ENCODE measurements at regions not wholly inside any gene's neighbourhood (a gene's known extent, or its start where the extent isn't known, plus 50 kb on each side); places are given as distances from the start of the nearest gene placed in this dataset.

DNA sequence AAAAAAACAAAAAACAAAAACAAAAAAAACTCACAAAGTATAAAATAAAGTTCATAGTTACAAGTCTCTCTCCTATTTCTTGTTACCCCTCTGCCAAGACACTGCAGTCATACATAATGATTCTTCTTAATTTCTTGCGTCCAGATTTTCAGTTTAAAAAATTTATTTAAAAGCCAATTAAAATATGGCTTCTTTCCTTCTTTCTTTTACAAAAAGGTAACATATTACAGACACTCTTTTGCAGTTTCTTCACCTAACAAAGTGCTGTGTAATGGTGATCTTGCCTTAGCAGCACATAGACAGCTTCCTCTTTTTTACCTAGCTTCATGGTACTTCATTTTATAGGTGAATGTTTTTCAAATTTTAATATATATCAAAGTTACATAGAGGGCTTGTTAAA lies 136.1 kb upstream of the SGO1 start:
- POLR2A ChIA-PET = no interaction called here
- no peak overlapping the region for H3K4me2 ChIP-seq (ENCODE audit: low read length)
- CTCF ChIA-PET = no interaction called here
- TF ChIP-seq ZNF274 (IDR thresholded peaks at IDR 0.05; ENCODE audit: low read depth, low read length) = no peak
- TF ChIP-seq FOSL1 (IDR thresholded peaks at IDR 0.05; ENCODE audit: low read depth) = no peak
- no peak overlapping the region for H2AFZ ChIP-seq (ENCODE audit: low read depth, low read length, poor library complexity, severe bottlenecking)
- ATAC-seq (no peak), DNase-seq (ENCODE audit: low read depth, low spot score) (no peak)
- RAD21 ChIA-PET (ENCODE audit: low non-redundant PET in 1 of 2, low total read pairs in 2 of 2, uncharacterized antibody in 2 of 2, unreplicated experiment in 2 of 2) = no interaction called here
- no peaks in the 10 kb centered on the region for H3K79me2 ChIP-seq (ENCODE audit: insufficient read depth, low read length)
- no peaks in the 10 kb centered on the region for H3K9me3 ChIP-seq (ENCODE audit: control insufficient read depth in 1 of 2, insufficient read depth in 1 of 2, low read depth in 1 of 2, low read length in 2 of 2)
- BruUV-seq (replicated peaks) = no TSS peak
- no peak overlapping the region for H3K9ac ChIP-seq (ENCODE audit: low read length)
- no peaks in the 10 kb centered on the region for H3K27me3 ChIP-seq (ENCODE audit: insufficient read depth, low read length)
- no peaks in the 10 kb centered on the region for H3K36me3 ChIP-seq (ENCODE audit: control insufficient read depth in 1 of 2, insufficient read depth in 2 of 2, low read length in 2 of 2)
- intact Hi-C loops (cut with micrococcal nuclease) = no loop called here
- no peaks in the 10 kb centered on the region for H3K9me2 ChIP-seq (ENCODE audit: insufficient read depth)
- H3K4me3 ChIP-seq (replicated peaks in 1 of 2; ENCODE audit: low read depth in 1 of 2, low read length in 2 of 2) = no peak overlapping the region
- H3K27ac ChIP-seq (ENCODE audit: low read depth, low read length) = no peak overlapping the region
- H4K20me1 ChIP-seq (ENCODE audit: insufficient read depth) = no peaks in the 10 kb centered on the region
- H3K4me1 ChIP-seq (ENCODE audit: control insufficient read depth in 1 of 2, insufficient read depth in 2 of 2, low read length in 2 of 2) = no peaks in the 10 kb centered on the region

GRCh38 chr3:20321391-20322047 lies 135.5 kb upstream of the SGO1 start:
- Histone ChIP-seq H4K20me1 (ENCODE audit: insufficient read depth) (no peaks in the 10 kb centered on the region), H3K27me3 (ENCODE audit: insufficient read depth, low read length) (no peaks in the 10 kb centered on the region), H3K4me1 (ENCODE audit: control insufficient read depth in 1 of 2, insufficient read depth in 2 of 2, low read length in 2 of 2) (no peaks in the 10 kb centered on the region), H3K79me2 (ENCODE audit: insufficient read depth, low read length) (no peaks in the 10 kb centered on the region), H3K4me2 (ENCODE audit: low read length) (no peak overlapping the region), H3K9ac (ENCODE audit: low read length) (no peak overlapping the region), H2AFZ (ENCODE audit: low read depth, low read length, poor library complexity, severe bottlenecking) (no peak overlapping the region), H3K4me3 (replicated peaks in 1 of 2; ENCODE audit: low read depth in 1 of 2, low read length in 2 of 2) (no peak overlapping the region), H3K9me2 (ENCODE audit: insufficient read depth) (no peaks in the 10 kb centered on the region), H3K27ac (ENCODE audit: low read depth, low read length) (no peak overlapping the region), H3K9me3 (ENCODE audit: control insufficient read depth in 1 of 2, insufficient read depth in 1 of 2, low read depth in 1 of 2, low read length in 2 of 2) (no peaks in the 10 kb centered on the region), H3K36me3 (ENCODE audit: control insufficient read depth in 1 of 2, insufficient read depth in 2 of 2, low read length in 2 of 2) (no peaks in the 10 kb centered on the region)
- TF ChIP-seq CEBPB (IDR thresholded peaks at IDR 0.05; ENCODE audit: low read depth) = no peak
- TF ChIP-seq SRF (IDR thresholded peaks at IDR 0.05; ENCODE audit: low read depth) = no peak
- no peak for TF ChIP-seq EZH2phosphoT487 (IDR thresholded peaks at IDR 0.05; ENCODE audit: borderline replicate concordance)
- no peak for TF ChIP-seq POLR2A (IDR thresholded peaks at IDR 0.05; ENCODE audit: borderline replicate concordance, extremely low read depth, insufficient read depth, insufficient read length)
- no peak for TF ChIP-seq EGR1 (IDR thresholded peaks at IDR 0.05; ENCODE audit: low read depth)
- TF ChIP-seq ELF1 (IDR thresholded peaks at IDR 0.05; ENCODE audit: borderline replicate concordance, low read depth) = no peak
- TF ChIP-seq, protein P1, sequence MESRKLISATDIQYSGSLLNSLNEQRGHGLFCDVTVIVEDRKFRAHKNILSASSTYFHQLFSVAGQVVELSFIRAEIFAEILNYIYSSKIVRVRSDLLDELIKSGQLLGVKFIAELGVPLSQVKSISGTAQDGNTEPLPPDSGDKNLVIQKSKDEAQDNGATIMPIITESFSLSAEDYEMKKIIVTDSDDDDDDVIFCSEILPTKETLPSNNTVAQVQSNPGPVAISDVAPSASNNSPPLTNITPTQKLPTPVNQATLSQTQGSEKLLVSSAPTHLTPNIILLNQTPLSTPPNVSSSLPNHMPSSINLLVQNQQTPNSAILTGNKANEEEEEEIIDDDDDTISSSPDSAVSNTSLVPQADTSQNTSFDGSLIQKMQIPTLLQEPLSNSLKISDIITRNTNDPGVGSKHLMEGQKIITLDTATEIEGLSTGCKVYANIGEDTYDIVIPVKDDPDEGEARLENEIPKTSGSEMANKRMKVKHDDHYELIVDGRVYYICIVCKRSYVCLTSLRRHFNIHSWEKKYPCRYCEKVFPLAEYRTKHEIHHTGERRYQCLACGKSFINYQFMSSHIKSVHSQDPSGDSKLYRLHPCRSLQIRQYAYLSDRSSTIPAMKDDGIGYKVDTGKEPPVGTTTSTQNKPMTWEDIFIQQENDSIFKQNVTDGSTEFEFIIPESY (IDR thresholded peaks at IDR 0.05; ENCODE audit: extremely low read depth, insufficient replicate concordance, low read length) = no peak
- TF ChIP-seq EZH2 (IDR thresholded peaks at IDR 0.05) = no peak
- ATAC-seq = no peak
- no peak for DNase-seq (ENCODE audit: low read depth, low spot score)
- intact Hi-C loops (cut with micrococcal nuclease) = no loop called here
- ChIA-PET RAD21 (ENCODE audit: low non-redundant PET in 1 of 2, low total read pairs in 2 of 2, uncharacterized antibody in 2 of 2, unreplicated experiment in 2 of 2) (no interaction called here), POLR2A (no interaction called here), CTCF (no interaction called here)
- BruUV-seq (replicated peaks) = no TSS peak

Data from HCT116 (cell line).